ENCODE measurements at regions not wholly inside any gene's neighbourhood (a gene's known extent, or its start where the extent isn't known, plus 50 kb on each side); places are given as distances from the start of the nearest gene placed in this dataset.

- TF ChIP-seq POLR2AphosphoS5 (IDR thresholded peaks at IDR 0.05) (no peak), CTCF (IDR thresholded peaks at IDR 0.05) (no peak)
These were observed 297.1 kb downstream of the UQCRFS1 start for GRCh38 chr19:28915737-28916460.

Data from sigmoid colon (tissue), 4 donors.